Caco-2 (cell line): ENCODE measurements at regions not wholly inside any gene's neighbourhood (a gene's known extent, or its start where the extent isn't known, plus 50 kb on each side); places are given as distances from the start of the nearest gene placed in this dataset.
"Not testable (repeated sequence)": the region's sequence is repeated elsewhere in the genome, so short reads cannot be mapped to it uniquely, and the experiment has no call there.

Experiments
- BruUV-seq: library from RNA; stranded (reverse); fragments of 400-500 nt; replicated peaks from 2 replicates; lab custom pipeline; 2021; lab: Mats Ljungman, UMichigan
- CTCF ChIA-PET: fragments of 300-600 bp; sonication (Branson Sonifier 250); formaldehyde crosslinking; loops from one replicate; lab custom pipeline; 2022; ENCODE audit warnings: antibody characterized with exemption; lab: Charles Lee
- POLR2A ChIA-PET: fragments of 300-600 bp; sonication (Branson Sonifier 250); formaldehyde crosslinking; loops from one replicate; lab custom pipeline; 2022; ENCODE audit warnings: antibody characterized with exemption; lab: Charles Lee
- DNase-seq, 2 experiments: peaks; one replicate each; pipeline versions ENCODE4 v3.0.0 to v3.0.0-alpha.2; 2020 to 2022
- H3K27me3 ChIP-seq: replicated peaks from 2 replicates; pipeline ENCODE4 v1.6.0; 2011; ENCODE audit warnings: low read length; ENCODE audit not compliant: control insufficient read depth, insufficient read depth
- H3K36me3 ChIP-seq: 2 replicates; pipeline ENCODE4 v1.5.1; 2011; ENCODE audit warnings: low read length; ENCODE audit not compliant: control insufficient read depth, insufficient read depth
- H3K4me1 ChIP-seq: fragments of 250-450 bp; sonication (Bioruptor Pico); 2 replicates; pipeline ENCODE4 v1.5.1; 2020; ENCODE audit warnings: mild to moderate bottlenecking
- H3K4me3 ChIP-seq: 2 replicates; pipeline ENCODE4 v1.5.1; 2011; ENCODE audit warnings: low read depth, mild to moderate bottlenecking, control low read depth, low read length
- H3K9me3 ChIP-seq: fragments of 250-450 bp; sonication (Bioruptor Pico); 2 replicates; pipeline ENCODE4 v1.5.1; 2020; ENCODE audit warnings: mild to moderate bottlenecking, moderate library complexity
- H3K27ac Mint-ChIP-seq: one replicate; pipeline ENCODE4 v1.8.0; 2022; ENCODE audit warnings: mixed read lengths; ENCODE audit not compliant: unreplicated experiment
- H3K27me3 Mint-ChIP-seq: one replicate; pipeline ENCODE4 v1.8.0; 2022; ENCODE audit warnings: mixed read lengths; ENCODE audit not compliant: insufficient read depth, unreplicated experiment
- H3K36me3 Mint-ChIP-seq: one replicate; pipeline ENCODE4 v1.8.0; 2022; ENCODE audit warnings: mild to moderate bottlenecking, mixed read lengths; ENCODE audit not compliant: insufficient read depth, unreplicated experiment
- H3K4me1 Mint-ChIP-seq: one replicate; pipeline ENCODE4 v1.8.0; 2022; ENCODE audit warnings: low read depth, mixed read lengths; ENCODE audit not compliant: unreplicated experiment
- H3K4me3 Mint-ChIP-seq: one replicate; pipeline ENCODE4 v1.8.0; 2022; ENCODE audit warnings: mild to moderate bottlenecking, moderate library complexity, mixed read lengths; ENCODE audit not compliant: unreplicated experiment
- H3K9me3 Mint-ChIP-seq: one replicate; pipeline ENCODE4 v1.8.0; 2022; ENCODE audit warnings: mixed read lengths; ENCODE audit not compliant: unreplicated experiment
- CTCF ChIP-seq, 2 experiments: fragments of 200-600 bp in 1 of 2; IDR thresholded peaks; 1 replicate in 1 of 2; 2 replicates in 1 of 2; pipeline versions ENCODE4 v1.5.1 to v1.8.0; 2011 to 2022; ENCODE audit warnings: antibody characterized with exemption in 1 of 2, control low read depth in 1 of 2, inconsistent platforms in 1 of 2, low read depth in 1 of 2, low read length in 1 of 2, mild to moderate bottlenecking in 1 of 2, moderate library complexity in 1 of 2; ENCODE audit not compliant: insufficient read depth in 1 of 2, severe bottlenecking in 1 of 2, unreplicated experiment in 1 of 2
- intact Hi-C: fragments of 100-400 bp; cut with micrococcal nuclease; formaldehyde crosslinking; loops from one replicate; pipeline ENCODE4 v1.10.0; 2022; ENCODE audit not compliant: unreplicated experiment

- ChIA-PET CTCF (no interaction called here), POLR2A (no interaction called here)
- Mint-ChIP-seq H3K9me3 (no peaks in the 10 kb centered on the region), H3K27ac (no peak overlapping the region), H3K27me3 (no peaks in the 10 kb centered on the region), H3K4me1 (no peaks in the 10 kb centered on the region), H3K4me3 (no peak overlapping the region), H3K36me3 (no peaks in the 10 kb centered on the region)
- no peaks in the 10 kb centered on the region for H3K27me3 ChIP-seq
- no peak for TF ChIP-seq CTCF (IDR thresholded peaks at IDR 0.05; ENCODE audit: insufficient read depth in 1 of 2, low read depth in 1 of 2, low read length in 1 of 2, severe bottlenecking in 1 of 2, unreplicated experiment in 1 of 2)
- H3K36me3 ChIP-seq, result no peaks in the 10 kb centered on the region
- DNase-seq, result no peak
- no peak overlapping the region for H3K4me3 ChIP-seq
- H3K4me1 ChIP-seq, result no peaks in the 10 kb centered on the region
- H3K9me3 ChIP-seq, result no peaks in the 10 kb centered on the region
- no TSS peak for BruUV-seq
- intact Hi-C loops, result no loop called here
Observed at GRCh38 chr6:102154874-102155273, 761.4 kb downstream of the GRIK2 start.

- H3K27ac Mint-ChIP-seq, H3K4me3 Mint-ChIP-seq, POLR2A ChIA-PET, H3K27me3 Mint-ChIP-seq, BruUV-seq, H3K27me3 ChIP-seq, H3K4me1 ChIP-seq, H3K4me1 Mint-ChIP-seq, CTCF ChIA-PET, H3K4me3 ChIP-seq, DNase-seq, H3K36me3 ChIP-seq, H3K9me3 ChIP-seq, intact Hi-C loops, H3K36me3 Mint-ChIP-seq: not testable (repeated sequence)
- peaks cover 18% of the 10 kb centered on the region for H3K9me3 Mint-ChIP-seq
Observed at GRCh38 chr6:102169802-102170201, 776.3 kb downstream of the GRIK2 start.

GRCh38 chr6:102187186-102187585 is 793.7 kb downstream of the GRIK2 start:
- no peak for TF ChIP-seq CTCF (IDR thresholded peaks at IDR 0.05; ENCODE audit: insufficient read depth in 1 of 2, low read depth in 1 of 2, low read length in 1 of 2, severe bottlenecking in 1 of 2, unreplicated experiment in 1 of 2)
- Mint-ChIP-seq H3K27ac (no peak overlapping the region), H3K4me3 (no peak overlapping the region)

GRCh38 chr6:102195311-102195710 is 801.8 kb downstream of the GRIK2 start:
- no peak for TF ChIP-seq CTCF (IDR thresholded peaks at IDR 0.05; ENCODE audit: insufficient read depth in 1 of 2, low read depth in 1 of 2, low read length in 1 of 2, severe bottlenecking in 1 of 2, unreplicated experiment in 1 of 2)
- no peaks in the 10 kb centered on the region for H3K4me1 Mint-ChIP-seq
- BruUV-seq, result no TSS peak
- H3K4me3 Mint-ChIP-seq, result no peak overlapping the region
- H3K4me1 ChIP-seq, result no peaks in the 10 kb centered on the region
- intact Hi-C loops, result no loop called here
- no peak for DNase-seq
- H3K27ac Mint-ChIP-seq, result no peak overlapping the region
- no peaks in the 10 kb centered on the region; the same call in 1 of the 2 replicates for H3K9me3 ChIP-seq
- H3K27me3 ChIP-seq, result no peaks in the 10 kb centered on the region
- no peaks in the 10 kb centered on the region for H3K36me3 ChIP-seq
- H3K4me3 ChIP-seq, result no peak overlapping the region
- ChIA-PET CTCF (no interaction called here), POLR2A (no interaction called here)
- peaks cover 28% of the 10 kb centered on the region for H3K9me3 Mint-ChIP-seq
- H3K36me3 Mint-ChIP-seq, result no peaks in the 10 kb centered on the region
- H3K27me3 Mint-ChIP-seq, result no peaks in the 10 kb centered on the region

More at GRCh38 chr6:102187186-102187585, 793.7 kb downstream of the GRIK2 start:
- BruUV-seq, result no TSS peak
- Histone ChIP-seq H3K4me1 (no peaks in the 10 kb centered on the region), H3K36me3 (no peaks in the 10 kb centered on the region), H3K27me3 (no peaks in the 10 kb centered on the region), H3K4me3 (no peak overlapping the region), H3K9me3 (no peaks in the 10 kb centered on the region)
- Mint-ChIP-seq H3K36me3 (no peaks in the 10 kb centered on the region), H3K4me1 (no peaks in the 10 kb centered on the region), H3K27me3 (no peaks in the 10 kb centered on the region), H3K9me3 (no peaks in the 10 kb centered on the region)
- intact Hi-C loops, result no loop called here
- no peak for DNase-seq
- CTCF ChIA-PET, result no interaction called here
- POLR2A ChIA-PET, result no interaction called here
